ENCODE measurements at regions not wholly inside any gene's neighbourhood (a gene's known extent, or its start where the extent isn't known, plus 50 kb on each side); places are given as distances from the start of the nearest gene placed in this dataset.

- H3K36me3 Mint-ChIP-seq (ENCODE audit: low read depth), result no peaks in the 10 kb centered on the region
- no peaks in the 10 kb centered on the region for H3K9me3 Mint-ChIP-seq
- no peak for DNase-seq
These were observed 136.5 kb upstream of the PDE10A start for GRCh38 chr6:165799391-165800153.

GRCh38 chr6:165798991-165799390, 135.9 kb upstream of the PDE10A start:
- Mint-ChIP-seq H3K4me1 (no peaks in the 10 kb centered on the region), H3K27ac (no peak overlapping the region), H3K36me3 (ENCODE audit: low read depth) (no peaks in the 10 kb centered on the region), H3K27me3 (peaks cover 4% of the 10 kb centered on the region), H3K4me3 (no peak overlapping the region), H3K9me3 (no peaks in the 10 kb centered on the region)
- ATAC-seq (no peak), DNase-seq (no peak)

More at GRCh38 chr6:165799391-165800153, 136.5 kb upstream of the PDE10A start:
- Mint-ChIP-seq H3K27me3 (peaks cover 9% of the 10 kb centered on the region), H3K4me3 (no peak overlapping the region), H3K27ac (no peak overlapping the region), H3K4me1 (no peaks in the 10 kb centered on the region)
- ATAC-seq, result no peak

GRCh38 chr6:165794179-165794601, 131.1 kb upstream of the PDE10A start:
- Mint-ChIP-seq H3K36me3 (ENCODE audit: low read depth) (no peaks in the 10 kb centered on the region), H3K4me1 (no peaks in the 10 kb centered on the region), H3K27me3 (no peaks in the 10 kb centered on the region), H3K9me3 (no peaks in the 10 kb centered on the region), H3K4me3 (no peak overlapping the region), H3K27ac (no peak overlapping the region)
- ATAC-seq (no peak), DNase-seq (no peak)

GRCh38 chr6:165793287-165793825, 130.3 kb upstream of the PDE10A start:
- no peaks in the 10 kb centered on the region for H3K4me1 Mint-ChIP-seq
- no peak for DNase-seq
- no peaks in the 10 kb centered on the region for H3K27me3 Mint-ChIP-seq
- no peaks in the 10 kb centered on the region for H3K9me3 Mint-ChIP-seq
- no peak for ATAC-seq
- H3K4me3 Mint-ChIP-seq, result no peak overlapping the region
- no peaks in the 10 kb centered on the region for H3K36me3 Mint-ChIP-seq (ENCODE audit: low read depth)
- H3K27ac Mint-ChIP-seq, result no peak overlapping the region

GRCh38 chr6:165791876-165792437, 128.9 kb upstream of the PDE10A start:
- no peak overlapping the region for H3K4me3 Mint-ChIP-seq
- H3K9me3 Mint-ChIP-seq, result no peaks in the 10 kb centered on the region
- H3K27me3 Mint-ChIP-seq, result no peaks in the 10 kb centered on the region
- no peaks in the 10 kb centered on the region for H3K4me1 Mint-ChIP-seq
- no peak overlapping the region for H3K27ac Mint-ChIP-seq
- H3K36me3 Mint-ChIP-seq (ENCODE audit: low read depth), result no peaks in the 10 kb centered on the region
- no peak for DNase-seq
- ATAC-seq, result no peak

- Mint-ChIP-seq H3K4me3 (no peak overlapping the region), H3K27ac (no peak overlapping the region), H3K36me3 (ENCODE audit: low read depth) (no peaks in the 10 kb centered on the region), H3K27me3 (no peaks in the 10 kb centered on the region), H3K9me3 (no peaks in the 10 kb centered on the region), H3K4me1 (no peaks in the 10 kb centered on the region)
- no peak for DNase-seq
- no peak for ATAC-seq
These were observed 128.3 kb upstream of the PDE10A start for GRCh38 chr6:165791306-165791705.

- Mint-ChIP-seq H3K27me3 (peaks cover 17% of the 10 kb centered on the region), H3K9me3 (no peaks in the 10 kb centered on the region), H3K4me1 (no peaks in the 10 kb centered on the region), H3K27ac (no peak overlapping the region), H3K4me3 (no peak overlapping the region), H3K36me3 (ENCODE audit: low read depth) (no peaks in the 10 kb centered on the region)
- DNase-seq (no peak), ATAC-seq (no peak)
These were observed 119.8 kb upstream of the PDE10A start for GRCh38 chr6:165782812-165783211.

- DNase-seq (no peak), ATAC-seq (no peak)
- Mint-ChIP-seq H3K4me3 (no peak overlapping the region), H3K36me3 (ENCODE audit: low read depth) (no peaks in the 10 kb centered on the region), H3K27ac (no peak overlapping the region), H3K27me3 (peaks cover 23% of the 10 kb centered on the region), H3K4me1 (no peaks in the 10 kb centered on the region), H3K9me3 (no peaks in the 10 kb centered on the region)
These were observed 119.1 kb upstream of the PDE10A start for GRCh38 chr6:165782134-165782533.

GRCh38 chr6:165777680-165778079, 114.6 kb upstream of the PDE10A start:
- ATAC-seq (no peak), DNase-seq (no peak)
- Mint-ChIP-seq H3K4me3 (no peak overlapping the region), H3K27ac (no peak overlapping the region), H3K9me3 (no peaks in the 10 kb centered on the region), H3K4me1 (peaks cover 9% of the 10 kb centered on the region), H3K27me3 (peaks cover 29% of the 10 kb centered on the region), H3K36me3 (ENCODE audit: low read depth) (no peaks in the 10 kb centered on the region)

- Mint-ChIP-seq H3K27me3 (peaks cover 32% of the 10 kb centered on the region), H3K9me3 (no peaks in the 10 kb centered on the region), H3K4me1 (peaks cover 9% of the 10 kb centered on the region), H3K27ac (no peak overlapping the region), H3K4me3 (no peak overlapping the region), H3K36me3 (ENCODE audit: low read depth) (no peaks in the 10 kb centered on the region)
- DNase-seq (no peak), ATAC-seq (no peak)
These were observed 113.7 kb upstream of the PDE10A start for GRCh38 chr6:165776691-165777090.

GRCh38 chr6:165775721-165776120, 112.7 kb upstream of the PDE10A start:
- DNase-seq, result no peak
- ATAC-seq, result no peak
- H3K4me1 Mint-ChIP-seq, result peaks cover 9% of the 10 kb centered on the region
- no peak overlapping the region for H3K4me3 Mint-ChIP-seq
- no peaks in the 10 kb centered on the region for H3K36me3 Mint-ChIP-seq (ENCODE audit: low read depth)
- H3K9me3 Mint-ChIP-seq, result no peaks in the 10 kb centered on the region
- H3K27me3 Mint-ChIP-seq, result peaks cover 35% of the 10 kb centered on the region
- no peak overlapping the region for H3K27ac Mint-ChIP-seq

- peak; percentile 3 for DNase-seq
- Mint-ChIP-seq H3K36me3 (ENCODE audit: low read depth) (no peaks in the 10 kb centered on the region), H3K9me3 (no peaks in the 10 kb centered on the region), H3K27ac (no peak overlapping the region), H3K4me3 (no peak overlapping the region), H3K27me3 (peaks cover 31% of the 10 kb centered on the region), H3K4me1 (peaks cover 9% of the 10 kb centered on the region)
- peak; percentile 88 for ATAC-seq
These were observed 112.0 kb upstream of the PDE10A start for GRCh38 chr6:165774903-165775601.

GRCh38 chr6:165770397-165771082, 107.5 kb upstream of the PDE10A start:
- no peak overlapping the region for H3K4me3 Mint-ChIP-seq
- peaks cover 8% of the 10 kb centered on the region for H3K4me1 Mint-ChIP-seq
- no peaks in the 10 kb centered on the region for H3K36me3 Mint-ChIP-seq (ENCODE audit: low read depth)
- ATAC-seq (no peak), DNase-seq (no peak)
- H3K27me3 Mint-ChIP-seq, result peaks cover 31% of the 10 kb centered on the region
- no peak overlapping the region for H3K27ac Mint-ChIP-seq
- H3K9me3 Mint-ChIP-seq, result no peaks in the 10 kb centered on the region

GRCh38 chr6:165769884-165770283, 106.8 kb upstream of the PDE10A start:
- Mint-ChIP-seq H3K9me3 (no peaks in the 10 kb centered on the region), H3K27ac (no peak overlapping the region), H3K36me3 (ENCODE audit: low read depth) (no peaks in the 10 kb centered on the region), H3K27me3 (peaks cover 24% of the 10 kb centered on the region), H3K4me3 (no peak overlapping the region), H3K4me1 (peaks cover 2% of the 10 kb centered on the region)
- no peak for ATAC-seq
- DNase-seq, result no peak

Measured in activated naive CD8-positive, alpha-beta T cell treated with anti-CD3 and anti-CD28 coated beads, Interleukin-2, amount 50 U/mL, for 24 hours (primary cell).